HG03045 (cell line): ENCODE measurements at regions not wholly inside any gene's neighbourhood (a gene's known extent, or its start where the extent isn't known, plus 50 kb on each side); places are given as distances from the start of the nearest gene placed in this dataset.
"Not testable (repeated sequence)": the region's sequence is repeated elsewhere in the genome, so short reads cannot be mapped to it uniquely, and the experiment has no call there.

Experiments used
- ATAC-seq: cut with Tn5 transposase; IDR thresholded peaks from one replicate; pipeline ENCODE4 v1.9.1; 2021; ENCODE audit warnings: mild to moderate bottlenecking, moderate library complexity; ENCODE audit not compliant: unreplicated experiment

- no peak for ATAC-seq
Observed at GRCh38 chr5:19125956-19126713, 861.9 kb downstream of the CDH18 start.

- no peak for ATAC-seq
Observed at GRCh38 chr5:19140276-19140675, 847.7 kb downstream of the CDH18 start.

- ATAC-seq: not testable (repeated sequence)
Observed at GRCh38 chr5:19141937-19142524, 846.0 kb downstream of the CDH18 start.

- not testable (repeated sequence) for ATAC-seq
Observed at GRCh38 chr5:19142713-19143414, 845.1 kb downstream of the CDH18 start.

- no peak for ATAC-seq
Observed at GRCh38 chr5:19143935-19144334, 844.1 kb downstream of the CDH18 start.

- ATAC-seq: no peak
Observed at GRCh38 chr5:19169426-19169825, 818.6 kb downstream of the CDH18 start.

GRCh38 chr5:19172926-19173470, 815.0 kb downstream of the CDH18 start:
- no peak for ATAC-seq

GRCh38 chr5:19175776-19176570, 812.0 kb downstream of the CDH18 start:
- ATAC-seq: no peak

- no peak for ATAC-seq
Observed at GRCh38 chr5:19179571-19179970, 808.4 kb downstream of the CDH18 start.

GRCh38 chr5:19189176-19189575, 798.8 kb downstream of the CDH18 start:
- ATAC-seq: no peak

GRCh38 chr5:19193631-19194030, 794.4 kb downstream of the CDH18 start:
- ATAC-seq: no peak

- no peak for ATAC-seq
Observed at GRCh38 chr5:19196631-19197030, 791.4 kb downstream of the CDH18 start.

- ATAC-seq: no peak
Observed at GRCh38 chr5:19200251-19200650, 787.7 kb downstream of the CDH18 start.

GRCh38 chr5:19208397-19208796, 779.6 kb downstream of the CDH18 start:
- ATAC-seq: no peak

- no peak for ATAC-seq
Observed at GRCh38 chr5:19210886-19211285, 777.1 kb downstream of the CDH18 start.

GRCh38 chr5:19229179-19229835, 758.7 kb downstream of the CDH18 start:
- ATAC-seq: no peak

GRCh38 chr5:19233573-19233972, 754.4 kb downstream of the CDH18 start:
- ATAC-seq: no peak

GRCh38 chr5:19235101-19235584, 752.9 kb downstream of the CDH18 start:
- no peak for ATAC-seq

GRCh38 chr5:19240170-19240569, 747.8 kb downstream of the CDH18 start:
- ATAC-seq: no peak

GRCh38 chr5:19241690-19242089, 746.3 kb downstream of the CDH18 start:
- no peak for ATAC-seq
